HG03520 (cell line): ENCODE measurements at regions not wholly inside any gene's neighbourhood (a gene's known extent, or its start where the extent isn't known, plus 50 kb on each side); places are given as distances from the start of the nearest gene placed in this dataset.

Source experiments
- ATAC-seq: cut with Tn5 transposase; IDR thresholded peaks from one replicate; pipeline ENCODE4 v1.9.1; 2021; ENCODE audit warnings: mild to moderate bottlenecking, moderate library complexity; ENCODE audit not compliant: unreplicated experiment

DNA sequence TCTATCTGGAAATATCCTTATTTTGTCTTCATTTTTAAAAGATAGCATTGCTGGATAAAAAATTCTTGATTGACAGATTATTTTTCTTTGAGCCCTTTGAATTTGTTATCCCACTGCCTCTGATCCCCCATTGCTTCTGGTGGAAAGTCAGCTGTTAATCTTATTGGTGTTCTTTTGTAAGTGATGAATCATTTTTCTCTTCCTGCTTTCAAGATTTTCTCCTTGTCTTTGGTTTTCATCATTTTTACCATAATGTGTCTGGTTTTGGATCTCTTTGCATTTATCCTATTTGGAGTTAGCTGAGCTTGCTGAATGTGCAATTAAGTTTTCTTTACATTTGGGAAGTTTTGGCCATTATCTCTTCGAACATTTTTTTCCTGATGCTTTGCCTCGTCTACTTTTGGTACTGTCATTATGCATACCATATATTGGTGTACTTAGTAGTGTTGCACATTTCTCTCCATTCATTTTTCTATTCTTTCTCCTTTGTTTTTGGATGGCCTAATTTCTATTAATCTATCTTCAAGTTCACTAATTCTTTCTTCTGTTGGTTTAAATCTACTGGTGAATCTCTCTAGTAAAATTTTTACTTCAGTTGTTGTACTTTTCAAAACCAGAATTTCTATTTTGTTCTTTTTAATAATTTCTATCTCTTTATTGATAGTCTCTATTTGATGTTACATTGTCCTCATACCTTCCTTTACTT, 440.0 kb upstream of the PROK2 start:
- no peak for ATAC-seq

DNA sequence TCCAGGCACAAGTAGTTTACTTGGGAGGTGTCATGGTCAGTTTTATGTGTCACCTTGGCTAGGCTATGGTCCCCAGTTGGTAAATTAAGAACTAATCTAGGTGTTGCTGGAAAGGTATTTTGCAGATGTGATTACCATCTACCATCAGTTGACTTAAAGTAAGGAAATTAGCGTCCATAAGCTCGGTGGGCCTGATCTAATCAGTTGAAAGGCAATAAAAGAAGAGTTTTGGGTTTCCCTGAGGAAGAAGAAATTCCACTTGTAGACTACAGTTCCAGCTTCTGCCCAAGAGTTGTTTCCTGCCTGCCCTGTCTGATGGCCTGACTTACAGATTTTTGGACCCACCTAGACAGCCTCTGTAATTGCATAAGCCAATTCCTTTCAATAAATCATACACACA, 438.7 kb upstream of the PROK2 start:
- no peak for ATAC-seq

DNA sequence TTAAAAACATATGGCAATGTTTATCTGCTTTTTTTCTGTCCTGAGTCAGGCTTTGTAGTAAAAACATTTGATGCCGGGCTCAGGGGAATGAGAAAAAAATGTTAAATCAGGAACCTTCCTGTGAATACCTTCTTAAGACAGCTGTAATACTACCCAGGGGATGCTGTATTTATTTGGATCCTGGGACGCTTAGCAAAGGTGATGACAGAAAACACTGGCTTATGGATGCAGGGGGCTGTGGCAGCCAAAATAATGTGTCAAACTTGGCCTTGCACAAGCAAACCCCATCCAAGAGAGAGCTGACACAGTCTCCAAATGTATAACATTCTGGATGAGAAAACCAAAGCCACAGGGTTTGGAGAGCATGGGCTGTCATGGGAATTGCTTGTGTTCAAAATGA, 438.2 kb upstream of the PROK2 start:
- ATAC-seq, result no peak

DNA sequence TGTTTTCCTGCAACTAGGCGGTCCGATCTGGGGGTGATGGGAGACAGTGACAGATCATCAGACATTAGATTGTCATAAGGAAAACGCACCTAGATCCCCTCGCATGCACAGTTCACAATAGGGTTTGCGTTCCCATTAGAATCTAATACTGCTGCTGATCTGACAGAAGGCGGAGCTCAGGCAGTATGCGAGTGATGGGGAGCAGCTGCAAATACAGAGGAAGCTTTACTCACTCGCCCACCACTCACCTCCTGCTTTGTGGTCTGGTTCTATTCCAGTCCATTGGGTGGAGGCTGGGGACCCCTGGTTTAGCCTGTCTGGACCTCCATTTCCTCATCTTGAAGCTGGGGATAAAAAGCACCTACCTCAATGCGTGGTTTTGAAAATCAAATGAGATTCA, 437.5 kb upstream of the PROK2 start:
- no peak for ATAC-seq

DNA sequence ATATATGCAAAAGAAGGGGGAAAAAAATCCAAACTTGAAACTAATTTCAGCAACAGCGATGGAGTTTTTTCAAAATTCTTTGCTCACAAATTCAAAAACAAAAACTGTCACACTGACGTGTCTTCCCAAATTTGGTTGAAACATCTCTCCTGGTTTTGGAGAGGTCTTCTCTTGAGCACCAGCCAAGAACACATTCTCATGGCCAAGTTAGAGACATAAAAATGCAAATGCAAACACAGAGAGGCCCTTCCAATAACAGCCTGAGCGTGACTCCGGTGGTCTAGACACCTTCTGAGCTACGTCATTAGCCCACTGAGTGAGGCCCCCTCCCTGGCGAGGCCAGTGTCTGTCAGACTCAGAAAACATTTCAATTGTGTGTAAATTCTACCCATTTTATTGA, 436.0 kb upstream of the PROK2 start:
- ATAC-seq, result no peak

DNA sequence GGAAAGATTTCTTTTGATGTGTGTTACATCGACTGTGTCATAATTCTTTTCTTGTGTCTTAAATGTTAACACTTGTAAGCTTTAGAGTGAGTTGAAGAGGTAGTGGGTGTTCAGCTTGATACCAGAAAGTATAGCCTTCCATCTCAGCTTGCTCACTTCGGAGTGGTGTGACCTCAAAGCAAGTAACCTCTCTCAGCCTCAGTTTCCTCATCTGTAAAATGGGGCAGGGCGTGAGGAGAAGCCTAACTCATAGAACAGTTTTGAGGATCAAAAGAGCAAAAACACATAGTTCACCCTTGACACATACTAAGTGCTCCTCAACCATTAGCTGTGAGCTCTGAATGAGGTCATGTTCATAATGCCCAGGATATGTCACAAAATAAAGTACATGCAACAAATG, 434.8 kb upstream of the PROK2 start:
- no peak for ATAC-seq

DNA sequence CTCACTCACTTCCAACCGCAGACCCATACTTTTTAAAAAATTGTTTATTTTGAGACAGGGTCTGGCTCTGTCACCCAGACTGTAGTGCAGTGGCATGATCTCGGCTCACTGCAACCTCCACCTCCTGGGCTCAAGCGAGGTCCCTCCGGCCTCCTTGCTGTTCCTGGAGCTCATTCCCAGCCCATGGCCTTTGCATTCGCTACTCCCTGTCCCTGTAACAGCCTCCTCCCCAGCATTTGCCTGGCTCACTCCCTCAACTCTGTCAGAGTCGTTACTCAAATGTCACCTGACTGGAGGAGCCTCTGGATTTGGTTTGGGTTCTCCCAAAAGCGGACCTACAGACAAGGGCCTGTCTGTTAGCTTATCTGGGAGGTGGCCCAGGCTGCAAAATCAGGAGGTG, 432.6 kb upstream of the PROK2 start:
- ATAC-seq, result no peak

DNA sequence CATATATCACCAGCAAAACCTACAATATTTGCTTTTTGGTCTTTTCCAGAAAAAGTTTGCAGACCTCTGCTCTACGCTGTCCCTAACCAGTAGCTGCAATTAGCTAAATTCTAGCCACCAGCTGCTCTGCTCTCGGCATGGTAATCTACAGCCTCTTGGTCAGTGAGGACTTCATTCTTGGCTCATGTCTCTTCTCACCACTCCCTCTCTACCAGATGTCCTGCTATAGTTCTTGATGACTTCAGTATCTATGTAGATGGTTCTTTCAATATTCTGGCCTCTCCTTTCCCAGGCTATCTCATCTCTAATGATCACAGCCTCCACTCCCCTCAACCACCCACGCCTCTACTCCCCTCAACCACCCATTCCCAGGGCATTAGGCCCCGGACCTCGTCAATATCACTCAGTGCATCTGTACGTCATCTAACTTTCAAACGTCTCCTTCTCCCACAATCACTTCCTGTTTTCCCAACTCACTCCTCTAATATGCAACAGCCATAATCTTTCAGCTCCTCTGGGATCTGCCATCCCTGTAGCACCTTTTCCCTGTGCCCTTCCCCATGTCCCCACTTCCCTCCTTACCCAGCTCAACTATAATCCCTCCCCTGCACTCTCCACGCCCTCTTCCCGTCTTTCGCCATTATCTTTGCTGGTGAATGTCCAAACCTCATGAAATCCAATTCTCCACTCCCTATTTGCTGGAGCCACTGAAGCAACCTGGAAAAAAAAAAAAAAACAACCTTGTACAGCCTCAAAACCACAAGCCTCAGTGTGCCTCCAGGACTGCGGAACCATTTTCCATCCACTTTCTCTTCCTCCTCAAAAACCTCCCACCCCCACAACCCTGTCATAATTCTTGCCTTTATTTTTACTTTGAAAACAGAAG, 429.4 kb upstream of the PROK2 start:
- ATAC-seq, result no peak

DNA sequence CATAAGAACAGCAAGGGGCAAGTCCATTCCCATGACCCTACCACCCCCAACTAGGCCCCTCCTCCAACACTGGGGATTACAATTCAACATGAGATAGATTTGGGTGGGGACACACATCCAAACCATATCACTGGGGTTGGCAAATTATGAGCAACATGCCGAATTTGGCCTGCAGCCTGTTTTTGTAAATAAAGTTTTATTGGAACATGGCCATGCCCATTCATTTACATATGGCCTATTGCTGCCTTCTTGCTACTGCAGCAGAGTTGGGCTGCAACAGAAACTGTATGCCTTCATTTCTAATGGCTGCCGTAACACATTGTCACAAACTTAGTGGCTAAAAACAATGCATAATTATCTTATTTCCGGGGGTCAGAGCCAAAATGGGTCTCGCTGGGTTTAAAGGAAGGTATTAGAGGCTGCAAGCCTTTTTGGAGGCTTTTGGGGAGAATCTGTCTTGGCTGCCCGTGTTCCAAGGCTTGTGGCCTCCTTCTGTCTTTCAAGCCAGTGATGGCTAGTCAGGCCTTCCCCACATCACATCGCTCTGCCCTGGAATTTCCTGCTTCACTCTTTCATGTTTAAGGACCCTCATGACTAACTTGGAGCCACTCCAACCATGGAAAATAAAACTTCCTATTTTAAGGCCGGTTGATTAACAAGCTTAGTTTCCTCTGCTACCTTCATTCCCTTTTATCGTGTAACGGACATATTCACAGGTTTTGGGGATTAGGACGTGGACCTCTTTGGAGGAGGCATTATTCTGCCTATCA, 428.5 kb upstream of the PROK2 start:
- ATAC-seq, result no peak

DNA sequence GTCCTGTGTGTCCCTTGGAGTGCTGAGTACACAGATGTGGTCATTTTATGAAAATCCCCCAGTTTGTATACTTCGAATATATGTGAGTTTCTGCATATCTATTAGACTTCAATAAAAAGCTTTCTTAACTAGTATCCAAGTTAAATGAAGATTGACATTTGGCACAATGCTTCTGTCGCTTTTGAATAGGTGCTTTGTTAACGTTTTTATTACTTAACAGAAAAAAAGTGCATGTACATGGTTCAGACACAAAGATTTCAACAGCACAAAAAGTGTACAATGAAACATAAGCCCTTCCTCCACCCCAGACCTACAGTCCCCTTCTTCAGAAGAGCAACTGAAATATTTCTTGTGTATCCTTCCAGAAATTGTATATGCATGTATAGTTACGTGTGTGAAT, 427.4 kb upstream of the PROK2 start:
- ATAC-seq, result no peak

DNA sequence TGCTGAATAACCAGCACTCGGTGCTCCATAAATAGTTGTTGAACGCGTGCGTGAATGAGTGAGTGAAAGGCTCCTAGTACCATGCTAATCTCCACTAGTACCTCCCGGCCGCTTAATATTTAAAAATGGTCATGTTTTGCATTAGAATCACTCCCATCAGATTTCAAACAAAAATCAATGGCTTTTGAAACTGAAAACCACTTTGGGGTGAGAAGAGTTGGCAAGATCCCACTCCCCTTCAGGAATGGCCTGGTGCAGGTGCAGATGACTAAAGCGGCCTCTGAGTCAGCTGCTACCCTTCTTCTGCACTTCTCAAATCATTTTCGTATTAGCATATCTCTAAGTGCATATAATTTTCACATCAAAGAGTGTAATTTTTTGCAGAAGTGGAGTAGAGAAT, 425.3 kb upstream of the PROK2 start:
- ATAC-seq, result no peak

DNA sequence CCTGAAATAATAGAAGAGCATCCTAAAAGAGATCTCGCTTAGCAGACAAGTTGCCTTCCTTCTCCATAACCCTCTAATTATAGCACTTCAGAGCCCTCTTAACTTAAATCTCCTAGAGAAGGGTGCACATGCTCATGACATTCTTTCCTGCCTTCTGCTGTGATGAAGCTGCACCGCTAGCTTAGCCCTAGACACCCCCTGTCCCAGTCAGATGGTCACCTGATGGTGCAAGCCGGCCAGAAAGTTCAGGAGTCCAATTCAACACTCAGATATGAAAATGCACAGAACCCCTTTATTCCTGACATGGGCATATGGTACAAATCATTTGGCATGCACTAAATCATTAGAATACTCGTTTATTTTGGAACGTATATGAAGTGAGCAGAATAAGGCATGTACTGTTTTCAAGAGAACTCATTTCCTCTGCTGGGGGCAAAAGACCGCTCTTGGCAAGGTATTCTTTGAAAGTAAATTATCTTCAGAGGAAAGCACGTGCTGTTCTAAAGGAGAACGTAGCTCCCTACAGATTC, 420.4 kb upstream of the PROK2 start:
- ATAC-seq, result no peak

DNA sequence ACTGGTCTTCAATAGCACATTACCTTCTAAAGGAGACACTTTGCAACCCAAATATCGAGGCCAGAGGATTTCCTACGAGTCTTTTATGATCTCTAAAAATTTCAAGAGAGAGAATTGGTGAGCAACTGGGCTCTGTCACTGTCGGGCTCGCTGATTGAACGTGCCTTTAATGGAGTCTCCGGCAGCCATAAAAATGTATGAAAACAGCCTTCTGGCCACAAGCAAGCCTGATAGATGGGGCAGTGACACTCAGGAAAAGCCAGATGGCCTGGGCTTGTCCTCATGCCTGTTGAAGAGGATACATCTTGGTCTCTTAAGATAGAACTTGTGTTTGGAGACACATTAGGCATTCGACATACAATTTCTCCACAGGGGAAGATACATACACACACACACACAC, 419.5 kb upstream of the PROK2 start:
- no peak for ATAC-seq

DNA sequence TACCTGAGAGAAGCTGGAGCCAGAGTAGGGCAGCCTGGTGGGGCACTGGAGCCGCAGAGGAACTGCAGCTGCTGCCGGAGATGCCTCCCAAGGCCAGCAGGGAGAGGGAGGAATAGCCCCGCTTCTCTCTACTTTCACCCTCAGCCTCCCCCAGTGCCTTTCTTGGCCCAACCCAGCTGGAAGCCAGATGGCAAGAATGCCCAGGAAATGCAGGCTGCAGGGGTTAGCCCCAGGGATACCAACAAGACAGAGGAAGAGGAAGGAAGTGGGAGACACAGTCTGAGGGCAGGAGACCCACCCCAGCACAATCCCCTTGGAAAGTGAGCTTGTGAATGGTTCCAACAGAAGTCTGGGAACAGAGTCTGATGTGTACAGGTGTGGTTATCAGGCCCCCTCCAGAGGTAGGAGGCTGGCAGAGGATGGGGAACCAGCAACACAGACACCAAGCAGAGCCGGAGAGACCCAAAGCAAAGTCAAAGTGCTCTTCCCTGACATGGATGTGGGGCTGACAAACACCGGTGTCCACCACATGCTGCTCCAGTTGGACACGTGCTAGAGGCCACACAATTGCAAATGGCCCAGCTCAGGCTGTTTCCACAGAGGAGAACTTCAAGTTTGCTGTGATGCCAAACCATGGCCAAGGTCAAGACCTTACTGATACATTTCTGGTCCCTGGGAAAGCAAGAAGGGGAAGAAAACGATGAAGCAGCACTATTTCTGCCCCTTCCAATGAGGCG, 418.8 kb upstream of the PROK2 start:
- ATAC-seq, result no peak

DNA sequence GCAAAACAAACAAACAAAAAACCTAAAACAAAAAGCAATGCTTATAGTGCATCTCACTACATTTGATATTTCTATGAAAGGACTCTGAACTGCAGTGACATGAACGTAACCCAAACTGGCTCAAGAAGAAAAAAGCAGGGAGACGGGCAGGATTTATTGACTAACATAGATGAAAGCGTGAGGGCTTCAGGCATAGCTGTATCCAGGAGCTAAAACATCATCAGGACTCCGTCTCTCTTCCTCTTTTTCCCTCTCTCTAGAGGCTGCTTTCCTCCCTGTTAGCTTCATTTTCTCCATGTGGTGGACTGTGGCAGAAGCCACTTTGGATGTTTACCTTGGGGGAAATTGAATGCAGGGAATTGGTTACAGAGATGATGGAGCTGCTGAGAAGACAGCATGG, 418.2 kb upstream of the PROK2 start:
- ATAC-seq, result no peak

DNA sequence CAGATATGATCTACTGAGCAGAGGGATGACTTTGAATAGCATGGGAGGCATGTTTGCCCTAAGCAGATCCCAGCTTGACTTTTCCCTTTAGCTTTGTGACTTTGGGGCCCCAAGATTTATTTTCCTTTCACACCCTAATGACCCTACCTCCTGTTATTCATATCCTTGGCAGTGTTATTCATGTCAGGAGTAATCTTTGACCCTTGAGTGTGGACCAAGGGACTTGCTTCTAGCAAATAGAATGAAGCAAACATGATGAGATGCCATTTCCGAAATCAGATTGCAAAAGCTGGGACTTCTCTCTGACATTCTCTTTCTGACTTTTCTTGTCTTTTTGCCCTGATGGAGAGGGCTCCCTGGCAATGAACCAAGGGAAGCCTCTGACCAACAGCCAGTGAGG, 415.4 kb upstream of the PROK2 start:
- ATAC-seq, result no peak

DNA sequence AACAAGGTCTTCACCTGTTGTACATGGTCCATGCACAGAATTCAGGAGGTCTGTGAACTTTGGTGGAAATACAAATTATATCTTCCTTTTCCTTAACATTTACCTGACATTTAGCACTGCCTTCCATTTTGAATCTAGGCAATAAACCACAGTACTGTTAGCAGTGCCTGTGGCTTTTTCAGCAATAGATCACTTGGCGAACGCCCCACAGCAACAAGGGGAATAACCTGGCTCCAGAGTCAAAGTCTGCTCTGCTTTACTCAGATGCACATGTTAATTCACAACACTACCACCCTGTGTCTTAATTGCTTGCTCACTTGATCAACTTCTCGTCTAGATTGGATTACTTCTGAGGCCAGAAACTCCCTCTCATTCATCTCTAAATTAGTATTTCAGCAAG, 414.6 kb upstream of the PROK2 start:
- no peak for ATAC-seq

DNA sequence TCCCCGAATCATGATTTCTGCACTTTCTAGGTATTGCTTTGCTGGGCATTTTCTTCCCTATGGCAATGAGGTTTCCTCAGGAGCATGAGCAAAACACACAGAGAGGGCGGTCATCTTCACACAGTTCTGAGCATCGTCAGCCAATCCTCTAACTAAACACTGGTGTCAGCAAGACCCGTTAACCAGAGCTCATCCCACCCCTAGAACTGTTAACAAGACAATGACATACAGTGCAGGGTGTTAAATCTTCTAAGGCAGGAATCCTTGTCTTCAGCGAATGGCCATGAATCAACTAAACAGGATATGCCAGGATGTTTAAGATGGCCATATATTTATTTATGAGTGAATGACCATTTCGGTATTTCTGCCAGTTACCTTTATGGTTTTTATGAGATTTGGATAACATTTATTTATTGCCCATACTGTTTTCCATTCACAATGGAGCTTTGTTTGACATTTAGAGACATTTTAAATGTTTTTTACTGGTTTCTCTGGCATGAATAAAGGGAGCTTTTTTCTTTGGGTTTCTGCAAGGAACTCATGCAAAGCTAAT, 411.5 kb upstream of the PROK2 start:
- ATAC-seq, result no peak

DNA sequence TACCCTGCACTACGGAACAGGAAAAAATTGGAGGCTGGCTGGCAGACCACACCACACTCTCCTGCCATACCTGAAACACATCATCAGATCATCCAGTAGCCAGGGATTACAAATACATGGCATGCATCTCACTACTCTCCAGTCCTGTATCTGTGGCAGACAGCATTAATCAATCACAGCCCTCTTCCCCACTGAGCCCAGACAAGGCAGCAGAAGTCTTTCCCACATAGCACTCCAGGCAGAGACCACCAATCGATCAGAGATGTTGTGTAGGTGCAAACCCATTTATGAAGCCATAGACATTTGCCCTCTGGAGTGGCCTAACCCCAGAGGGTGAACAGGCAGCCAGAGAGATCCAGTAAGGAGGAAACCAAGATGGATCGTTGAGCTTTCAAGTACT, 410.9 kb upstream of the PROK2 start:
- no peak for ATAC-seq

DNA sequence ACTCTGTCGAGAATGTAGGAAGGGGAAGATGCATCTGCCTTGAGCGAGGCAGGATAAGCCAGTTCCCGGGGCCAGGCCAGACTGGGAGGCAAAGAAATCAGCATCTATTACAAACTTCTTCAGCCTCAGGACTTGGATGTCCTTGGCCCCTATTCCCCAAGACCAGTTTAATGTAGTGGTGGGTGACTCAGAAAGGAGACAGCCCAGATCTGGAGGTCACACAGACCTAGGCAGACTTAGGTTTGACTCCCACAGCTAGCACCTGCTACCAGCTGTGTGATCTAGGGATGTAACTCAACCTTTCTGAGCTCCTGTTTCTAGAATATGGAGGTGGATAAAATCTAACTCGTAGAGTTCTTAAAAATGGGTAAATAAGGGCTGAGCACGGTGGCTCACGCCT, 409.5 kb upstream of the PROK2 start:
- ATAC-seq, result no peak
